ENCODE measurements at regions not wholly inside any gene's neighbourhood (a gene's known extent, or its start where the extent isn't known, plus 50 kb on each side); places are given as distances from the start of the nearest gene placed in this dataset.
"Not testable (repeated sequence)": the region's sequence is repeated elsewhere in the genome, so short reads cannot be mapped to it uniquely, and the experiment has no call there.

GRCh38 chr6:37766717-37767116, 52.8 kb upstream of the ZFAND3 start:
- DNase-seq (ENCODE audit: low spot score): no peak

GRCh38 chr6:37765182-37765775, 54.2 kb upstream of the ZFAND3 start:
- ATAC-seq (peak; percentile 81), DNase-seq (ENCODE audit: low spot score) (peak; percentile 63)

More at GRCh38 chr6:37766717-37767116, 52.8 kb upstream of the ZFAND3 start:
- no peak for ATAC-seq

GRCh38 chr6:37763413-37763812, 56.1 kb upstream of the ZFAND3 start:
- DNase-seq (ENCODE audit: low spot score) (no peak), ATAC-seq (no peak)

DNA sequence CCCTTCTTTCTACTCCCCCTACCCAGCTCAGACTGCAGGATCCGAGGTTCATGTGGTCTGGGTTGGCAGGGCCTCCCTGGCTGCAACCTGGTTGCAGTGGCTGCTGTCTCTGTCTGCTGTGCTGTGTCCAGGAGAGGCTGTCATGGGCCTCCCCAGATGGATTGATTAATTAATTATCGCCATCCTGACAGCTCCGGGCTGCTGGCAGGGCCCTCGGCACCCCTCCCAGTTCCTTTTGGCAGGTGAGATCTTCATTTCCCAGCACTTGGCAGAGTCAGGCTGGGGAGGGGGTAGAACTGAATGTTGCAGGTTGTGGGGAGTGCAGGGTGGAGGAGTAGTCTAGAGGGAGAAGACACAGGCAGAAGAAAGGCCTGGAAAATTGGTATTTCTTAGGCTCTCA, 56.7 kb upstream of the ZFAND3 start:
- ATAC-seq: peak; percentile 32

DNA sequence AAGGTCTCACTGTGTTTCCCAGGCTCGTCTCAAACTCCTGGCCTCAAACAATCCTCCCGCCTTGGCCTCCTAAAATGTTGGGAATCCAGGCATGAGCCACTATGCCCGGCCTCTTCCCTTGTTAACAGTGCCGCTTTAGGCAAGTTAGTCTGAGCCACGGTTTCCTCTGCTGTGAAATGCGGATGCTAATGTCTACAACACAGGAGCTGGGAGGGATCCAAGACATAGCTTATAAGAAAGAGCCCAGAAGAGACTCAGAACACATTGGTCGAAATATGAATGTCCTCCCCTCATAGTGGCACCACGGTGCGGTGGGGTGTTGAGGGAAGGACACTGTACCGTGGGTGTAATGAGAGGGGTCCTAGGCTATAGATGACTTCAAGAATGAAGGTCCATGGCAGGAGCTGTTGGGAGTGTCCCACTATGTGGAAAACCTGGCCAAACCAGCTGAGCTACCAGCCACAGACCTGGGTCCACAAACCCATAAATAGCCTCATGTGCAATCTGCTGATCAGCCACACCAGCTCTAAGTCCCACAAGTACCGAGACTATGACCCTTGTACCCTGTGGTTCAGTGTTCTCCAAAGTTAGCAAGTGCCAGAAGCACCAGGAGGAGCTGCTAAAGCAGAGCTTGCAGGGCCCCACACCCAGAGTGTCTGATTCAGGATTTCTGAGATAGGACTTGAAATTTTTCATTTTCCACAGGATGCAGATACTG, 57.8 kb upstream of the ZFAND3 start:
- DNase-seq (ENCODE audit: low spot score) (peak; percentile 73), ATAC-seq (peak; percentile 79)

More for the DNA sequence above, 56.7 kb upstream of the ZFAND3 start:
- DNase-seq (ENCODE audit: low spot score): no peak

DNA sequence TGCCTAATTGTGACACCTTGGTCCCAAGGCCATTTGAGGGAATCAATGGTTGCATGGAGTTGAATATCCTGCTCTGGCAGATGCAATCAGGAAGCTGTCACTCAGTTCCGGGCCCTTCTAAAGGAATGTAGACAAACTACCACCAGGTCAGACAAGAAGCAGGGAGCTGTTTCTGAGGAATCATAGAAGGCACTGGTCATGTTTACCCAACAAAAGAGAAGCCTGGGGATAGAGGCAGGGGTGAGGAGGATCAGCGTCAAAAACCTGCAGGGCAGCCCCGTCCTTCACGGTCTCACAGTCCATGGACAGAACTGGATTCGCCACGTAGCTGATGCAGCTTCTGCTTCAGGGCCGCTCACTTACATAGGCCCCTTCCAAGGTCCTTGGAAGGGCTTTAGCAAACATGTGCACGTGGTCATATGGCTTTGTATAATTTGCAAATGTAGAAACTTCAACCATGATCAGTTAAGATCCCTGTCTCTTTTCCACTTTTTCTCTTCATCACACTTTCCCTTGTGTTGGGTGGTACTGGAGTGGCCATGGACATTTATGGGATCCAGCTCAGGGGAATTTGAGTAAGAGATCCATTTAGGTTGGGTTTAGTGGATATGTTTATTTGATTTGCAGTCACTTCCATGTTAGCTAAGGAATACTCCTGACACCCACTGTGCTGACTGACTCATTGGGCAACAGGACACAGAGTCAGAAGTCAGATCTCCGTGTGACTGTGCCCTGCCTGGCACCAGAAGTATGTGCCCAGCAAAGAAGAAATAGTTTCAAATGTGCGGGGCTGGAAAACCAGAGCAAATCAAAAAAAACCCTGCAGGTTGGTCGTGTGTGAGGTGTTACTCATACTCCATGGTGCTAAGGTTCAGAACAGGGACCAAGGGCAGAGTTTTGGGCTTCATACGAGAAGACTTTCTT, 60.0 kb upstream of the ZFAND3 start:
- ATAC-seq: peak; percentile 55
- DNase-seq (ENCODE audit: low spot score): no peak

GRCh38 chr6:37758647-37759046, 60.9 kb upstream of the ZFAND3 start:
- DNase-seq (ENCODE audit: low spot score): no peak
- no peak for ATAC-seq

- ATAC-seq (no peak), DNase-seq (ENCODE audit: low spot score) (no peak)
These were observed 60.6 kb upstream of the MDGA1 start for GRCh38 chr6:37758234-37758633.

DNA sequence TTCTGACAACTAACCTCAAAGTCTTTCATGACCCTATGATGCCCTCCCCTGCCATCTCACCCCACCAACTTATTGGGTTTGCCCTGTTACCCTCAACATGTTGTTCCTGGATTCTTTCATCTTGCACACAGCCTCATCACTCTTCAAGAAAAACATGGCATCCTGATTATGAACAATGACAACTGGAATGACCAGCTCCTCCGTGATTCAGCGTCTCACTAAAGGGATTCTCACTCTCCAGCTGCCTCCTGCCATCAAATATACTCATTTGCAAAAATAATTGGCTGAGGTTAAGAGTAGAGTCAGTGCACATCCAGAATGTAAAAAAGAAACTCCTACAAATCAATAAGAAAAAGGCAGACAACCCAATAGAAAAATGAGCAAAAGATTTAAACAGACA, 59.7 kb upstream of the MDGA1 start:
- DNase-seq (ENCODE audit: low spot score): no peak
- ATAC-seq: no peak

DNA sequence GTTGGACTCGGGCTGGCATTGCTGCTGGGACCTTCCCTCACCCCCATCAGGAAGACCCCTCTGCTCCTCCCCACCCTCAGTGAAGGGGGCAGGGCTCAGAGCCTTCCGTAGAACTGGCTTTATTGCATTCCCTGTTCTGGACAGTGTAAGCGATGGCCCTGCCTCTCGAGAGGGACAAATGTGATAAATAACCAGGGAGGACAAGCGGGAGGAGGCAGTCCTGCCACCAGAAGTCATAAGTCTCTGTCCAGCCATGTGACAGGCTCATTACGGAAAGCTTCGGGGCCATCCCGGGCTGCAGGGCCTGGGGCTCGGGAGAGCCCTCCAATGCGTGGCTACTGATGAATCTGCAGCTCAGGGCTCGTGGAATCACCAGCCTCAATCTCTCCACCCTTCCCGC, 58.5 kb upstream of the MDGA1 start:
- DNase-seq (ENCODE audit: low spot score): no peak
- ATAC-seq: no peak

- no peak for DNase-seq (ENCODE audit: low spot score)
These were observed 55.0 kb upstream of the MDGA1 start for GRCh38 chr6:37752718-37753117.

GRCh38 chr6:37749367-37749766, 51.7 kb upstream of the MDGA1 start:
- DNase-seq (ENCODE audit: low spot score); ATAC-seq: not testable (repeated sequence)

More at GRCh38 chr6:37752718-37753117, 55.0 kb upstream of the MDGA1 start:
- ATAC-seq: no peak

DNA sequence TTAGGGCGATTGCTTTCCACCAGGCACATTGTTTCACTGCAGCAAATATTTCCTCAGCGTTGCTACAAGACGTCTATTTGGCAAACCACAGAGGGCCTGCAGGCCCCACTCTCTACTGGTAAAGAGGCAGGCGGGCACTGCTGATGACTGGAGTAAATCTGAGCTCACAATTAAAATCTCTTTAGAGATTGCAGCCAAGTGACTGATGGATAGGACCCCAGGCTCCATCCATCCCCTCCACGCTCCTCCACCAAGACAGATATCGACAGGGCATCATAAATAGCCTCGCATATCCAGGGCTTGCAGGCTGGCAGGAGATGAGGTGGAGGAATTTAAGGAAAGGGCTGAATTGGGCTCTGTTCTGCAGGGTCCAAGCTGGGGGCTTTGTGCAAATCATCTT, 50.4 kb upstream of the MDGA1 start:
- no peak for DNase-seq (ENCODE audit: low spot score)
- ATAC-seq: no peak

All from left lobe of liver (tissue), 2 donors.